C4-2B (cell line): ENCODE measurements at regions not wholly inside any gene's neighbourhood (a gene's known extent, or its start where the extent isn't known, plus 50 kb on each side); places are given as distances from the start of the nearest gene placed in this dataset.

ENCODE experiments used
- ZFX ChIP-seq: fragments of 450-650 bp; IDR thresholded peaks from 2 replicates; pipeline ENCODE4 v1.6.1; 2017
- TF ChIP-seq, protein P1 (sequence below): fragments of 450-650 bp; conservative IDR thresholded peaks from 2 replicates; pipeline ENCODE4 v1.5.1; 2017; ENCODE audit warnings: mild to moderate bottlenecking

GRCh38 chr5:167271081-167271480 lies 1020.4 kb upstream of the WWC1 start:
- TF ChIP-seq, protein P1, sequence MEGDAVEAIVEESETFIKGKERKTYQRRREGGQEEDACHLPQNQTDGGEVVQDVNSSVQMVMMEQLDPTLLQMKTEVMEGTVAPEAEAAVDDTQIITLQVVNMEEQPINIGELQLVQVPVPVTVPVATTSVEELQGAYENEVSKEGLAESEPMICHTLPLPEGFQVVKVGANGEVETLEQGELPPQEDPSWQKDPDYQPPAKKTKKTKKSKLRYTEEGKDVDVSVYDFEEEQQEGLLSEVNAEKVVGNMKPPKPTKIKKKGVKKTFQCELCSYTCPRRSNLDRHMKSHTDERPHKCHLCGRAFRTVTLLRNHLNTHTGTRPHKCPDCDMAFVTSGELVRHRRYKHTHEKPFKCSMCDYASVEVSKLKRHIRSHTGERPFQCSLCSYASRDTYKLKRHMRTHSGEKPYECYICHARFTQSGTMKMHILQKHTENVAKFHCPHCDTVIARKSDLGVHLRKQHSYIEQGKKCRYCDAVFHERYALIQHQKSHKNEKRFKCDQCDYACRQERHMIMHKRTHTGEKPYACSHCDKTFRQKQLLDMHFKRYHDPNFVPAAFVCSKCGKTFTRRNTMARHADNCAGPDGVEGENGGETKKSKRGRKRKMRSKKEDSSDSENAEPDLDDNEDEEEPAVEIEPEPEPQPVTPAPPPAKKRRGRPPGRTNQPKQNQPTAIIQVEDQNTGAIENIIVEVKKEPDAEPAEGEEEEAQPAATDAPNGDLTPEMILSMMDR: no peak
- TF ChIP-seq ZFX: no peak
